ENCODE measurements at regions not wholly inside any gene's neighbourhood (a gene's known extent, or its start where the extent isn't known, plus 50 kb on each side); places are given as distances from the start of the nearest gene placed in this dataset.

GRCh38 chr13:91032104-91032503 is 315.4 kb upstream of the MIR17HG start (continued):
- TF ChIP-seq ZNF645 (tag by site-specific recombination; IDR thresholded peaks at IDR 0.05): no peak
- no peak for TF ChIP-seq ZNF24 (tag by site-specific recombination; IDR thresholded peaks at IDR 0.05)
- no peak for TF ChIP-seq GLIS2 (tag by site-specific recombination; IDR thresholded peaks at IDR 0.05)

GRCh38 chr13:91036886-91037285 is 310.6 kb upstream of the MIR17HG start:
- TF ChIP-seq KLF7 (tag by site-specific recombination; IDR thresholded peaks at IDR 0.05; ENCODE audit: borderline replicate concordance) (no peak), KLF9 (tag by site-specific recombination; IDR thresholded peaks at IDR 0.05; ENCODE audit: low read depth) (no peak), ZNF747 (tag by site-specific recombination; IDR thresholded peaks at IDR 0.05) (no peak), ZNF560 (tag by site-specific recombination; IDR thresholded peaks at IDR 0.05; ENCODE audit: borderline replicate concordance) (no peak), ZSCAN16 (tag by site-specific recombination; IDR thresholded peaks at IDR 0.05) (no peak), ZBTB48 (tag by site-specific recombination; IDR thresholded peaks at IDR 0.05) (no peak), GLI2 (tag by site-specific recombination; IDR thresholded peaks at IDR 0.05; ENCODE audit: borderline replicate concordance, low read depth) (no peak), BCL11B (tag by site-specific recombination; IDR thresholded peaks at IDR 0.05; ENCODE audit: low read depth) (no peak), KLF10 (tag by site-specific recombination; IDR thresholded peaks at IDR 0.05) (no peak), ZNF449 (tag by site-specific recombination; IDR thresholded peaks at IDR 0.05) (no peak)
- no peak overlapping the region for H3K4me3 ChIP-seq (ENCODE audit: low read depth, low read length)
- H3K36me3 ChIP-seq (ENCODE audit: control insufficient read depth in 2 of 2, insufficient read depth in 1 of 2, low read length in 2 of 2): no peaks in the 10 kb centered on the region
- H3K27ac ChIP-seq (ENCODE audit: extremely low read depth, low read depth, low read length): no peak overlapping the region
- POLR2A ChIA-PET: no interaction called here
- CTCF ChIA-PET: no interaction called here
- no peaks in the 10 kb centered on the region for H3K4me1 ChIP-seq (ENCODE audit: control insufficient read depth, insufficient read depth, low read length)
- no peaks in the 10 kb centered on the region for H3K9me3 ChIP-seq (ENCODE audit: control insufficient read depth, insufficient read depth, low read depth, low read length)

GRCh38 chr13:91042870-91043269 is 304.6 kb upstream of the MIR17HG start:
- no peak overlapping the region for H3K4me3 ChIP-seq (ENCODE audit: low read depth, low read length)
- CTCF ChIA-PET: no interaction called here
- POLR2A ChIA-PET: no interaction called here
- no peak for TF ChIP-seq TSHZ1 (tag by site-specific recombination; IDR thresholded peaks at IDR 0.05; ENCODE audit: borderline replicate concordance)
- no peak for TF ChIP-seq BCL11A (tag by site-specific recombination; IDR thresholded peaks at IDR 0.05; ENCODE audit: low read depth)
- no peak for TF ChIP-seq KLF7 (tag by site-specific recombination; IDR thresholded peaks at IDR 0.05; ENCODE audit: borderline replicate concordance)
- no peak for TF ChIP-seq ZNF660 (tag by site-specific recombination; IDR thresholded peaks at IDR 0.05)
- TF ChIP-seq ZNF175 (tag by site-specific recombination; IDR thresholded peaks at IDR 0.05): no peak
- no peak for TF ChIP-seq ZNF394 (tag by site-specific recombination; IDR thresholded peaks at IDR 0.05; ENCODE audit: borderline replicate concordance)
- TF ChIP-seq, protein P1, sequence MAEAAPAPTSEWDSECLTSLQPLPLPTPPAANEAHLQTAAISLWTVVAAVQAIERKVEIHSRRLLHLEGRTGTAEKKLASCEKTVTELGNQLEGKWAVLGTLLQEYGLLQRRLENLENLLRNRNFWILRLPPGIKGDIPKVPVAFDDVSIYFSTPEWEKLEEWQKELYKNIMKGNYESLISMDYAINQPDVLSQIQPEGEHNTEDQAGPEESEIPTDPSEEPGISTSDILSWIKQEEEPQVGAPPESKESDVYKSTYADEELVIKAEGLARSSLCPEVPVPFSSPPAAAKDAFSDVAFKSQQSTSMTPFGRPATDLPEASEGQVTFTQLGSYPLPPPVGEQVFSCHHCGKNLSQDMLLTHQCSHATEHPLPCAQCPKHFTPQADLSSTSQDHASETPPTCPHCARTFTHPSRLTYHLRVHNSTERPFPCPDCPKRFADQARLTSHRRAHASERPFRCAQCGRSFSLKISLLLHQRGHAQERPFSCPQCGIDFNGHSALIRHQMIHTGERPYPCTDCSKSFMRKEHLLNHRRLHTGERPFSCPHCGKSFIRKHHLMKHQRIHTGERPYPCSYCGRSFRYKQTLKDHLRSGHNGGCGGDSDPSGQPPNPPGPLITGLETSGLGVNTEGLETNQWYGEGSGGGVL (tag by site-specific recombination; IDR thresholded peaks at IDR 0.05): no peak
- TF ChIP-seq ZNF654 (tag by site-specific recombination; IDR thresholded peaks at IDR 0.05; ENCODE audit: low read depth): no peak
- TF ChIP-seq ZNF2 (tag by site-specific recombination; IDR thresholded peaks at IDR 0.05): no peak
- TF ChIP-seq AEBP2 (tag by site-specific recombination; IDR thresholded peaks at IDR 0.05; ENCODE audit: borderline replicate concordance): no peak
- TF ChIP-seq SP2 (tag by site-specific recombination; IDR thresholded peaks at IDR 0.05): no peak
- TF ChIP-seq ZBTB17 (tag by site-specific recombination; IDR thresholded peaks at IDR 0.05): no peak
- no peak for TF ChIP-seq SP7 (tag by site-specific recombination; IDR thresholded peaks at IDR 0.05)
- no peak for TF ChIP-seq ZNF184 (tag by site-specific recombination; IDR thresholded peaks at IDR 0.05)

More at GRCh38 chr13:91042870-91043269, 304.6 kb upstream of the MIR17HG start:
- Histone ChIP-seq H3K9me3 (ENCODE audit: control insufficient read depth, insufficient read depth, low read depth, low read length) (no peaks in the 10 kb centered on the region), H3K27ac (ENCODE audit: extremely low read depth, low read depth, low read length) (no peak overlapping the region), H3K36me3 (ENCODE audit: control insufficient read depth in 2 of 2, insufficient read depth in 1 of 2, low read length in 2 of 2) (no peaks in the 10 kb centered on the region), H3K4me1 (ENCODE audit: control insufficient read depth, insufficient read depth, low read length) (no peaks in the 10 kb centered on the region)

Measured in HEK293 (cell line).